OCI-LY1 (cell line): ENCODE measurements at regions not wholly inside any gene's neighbourhood (a gene's known extent, or its start where the extent isn't known, plus 50 kb on each side); places are given as distances from the start of the nearest gene placed in this dataset.

Source experiments
- CTCF ChIP-seq: fragments of 200-600 bp; sonication (generic), shearing (Covaris generic); IDR thresholded peaks from 2 replicates; pipeline ENCODE4 v1.5.1; 2017; ENCODE audit warnings: mild to moderate bottlenecking, antibody characterized with exemption, low read length, moderate library complexity, mixed read lengths
- EZH2 ChIP-seq: fragments of 200-600 bp; sonication (generic), shearing (Covaris generic); IDR thresholded peaks from 2 replicates; pipeline ENCODE4 v1.8.0; 2017; ENCODE audit warnings: borderline replicate concordance, mixed run types, mild to moderate bottlenecking, antibody characterized with exemption, low read length, moderate library complexity, mixed read lengths

- no peak for TF ChIP-seq CTCF
- no peak for TF ChIP-seq EZH2
Measured at GRCh38 chr10:2926918-2927660, 140.3 kb upstream of the PFKP start.
